ENCODE measurements at regions not wholly inside any gene's neighbourhood (a gene's known extent, or its start where the extent isn't known, plus 50 kb on each side); places are given as distances from the start of the nearest gene placed in this dataset.
"Not testable (repeated sequence)": the region's sequence is repeated elsewhere in the genome, so short reads cannot be mapped to it uniquely, and the experiment has no call there.

- WGBS (ENCODE audit: extremely low coverage, insufficient read length, low lambda C conversion rate) = no CpG with 5 or more reads among the region's 9 CpGs
- Histone ChIP-seq H4K20me1 (ENCODE audit: control insufficient read depth, insufficient read depth, insufficient read length) (no peaks in the 10 kb centered on the region), H4K91ac (ENCODE audit: insufficient read length, low read depth, low read length) (no peak overlapping the region), H3T11ph (ENCODE audit: low read length) (no peak overlapping the region), H3K4me1 (ENCODE audit: insufficient read depth, low read length) (no peaks in the 10 kb centered on the region), H2BK12ac (ENCODE audit: insufficient read length, low read depth, low read length) (no peak overlapping the region), H2AFZ (ENCODE audit: low read length) (no peak overlapping the region), H3K23me2 (ENCODE audit: insufficient read length, low read depth, low read length, poor library complexity, severe bottlenecking) (no peaks in the 10 kb centered on the region), H3K79me1 (ENCODE audit: insufficient read depth, low read depth, low read length, poor library complexity, severe bottlenecking) (no peaks in the 10 kb centered on the region), H2BK20ac (ENCODE audit: low read depth, low read length, poor library complexity, severe bottlenecking) (no peak overlapping the region), H3K27me3 (ENCODE audit: insufficient read depth, low read length) (no peaks in the 10 kb centered on the region), H3K9me3 (ENCODE audit: control insufficient read depth, low read depth, low read length) (no peaks in the 10 kb centered on the region), H3K9ac (ENCODE audit: extremely low read depth, insufficient read length, low read length) (no peak overlapping the region), H2BK120ac (ENCODE audit: low read depth, low read length, poor library complexity, severe bottlenecking) (no peak overlapping the region), H3K18ac (ENCODE audit: insufficient read length, low read depth, low read length) (no peak overlapping the region), H3K4ac (ENCODE audit: low read depth, low read length) (no peak overlapping the region), H2BK15ac (ENCODE audit: low read depth, low read length) (no peak overlapping the region), H2BK5ac (ENCODE audit: insufficient read length, low read length) (no peak overlapping the region), H3K23ac (ENCODE audit: insufficient read length, low read depth, low read length) (no peak overlapping the region), H3K14ac (ENCODE audit: insufficient read depth, low read length) (no peak overlapping the region), H3K27ac (ENCODE audit: insufficient read length, low read depth, low read length) (no peak overlapping the region), H4K8ac (replicated peaks; ENCODE audit: insufficient read length, low read depth, low read length) (no peak overlapping the region), H3K4me2 (ENCODE audit: insufficient read depth, insufficient read length, low read length) (no peak overlapping the region), H4K5ac (ENCODE audit: insufficient read length, low read depth, low read length) (no peak overlapping the region), H3K79me2 (ENCODE audit: insufficient read depth, low read length) (no peaks in the 10 kb centered on the region), H2AK5ac (ENCODE audit: insufficient read length, low read length) (no peak overlapping the region), H3K56ac (ENCODE audit: insufficient read length, low read depth, low read length) (no peak overlapping the region)
- DNase-seq = no peak
- H3K4me1 Mint-ChIP-seq = peaks cover 4 to 8% of the 10 kb centered on the region in 2 experiments; a peak in 3 of 4 replicates
- no peaks in the 10 kb centered on the region for H3K36me3 Mint-ChIP-seq (ENCODE audit: insufficient read depth in 1 of 3, low read depth in 3 of 3)
- no peak overlapping the region for H3K27ac Mint-ChIP-seq
- peaks cover 28% of the 10 kb centered on the region for H3K27me3 Mint-ChIP-seq (ENCODE audit: low read depth)
- TF ChIP-seq CTCF (conservative IDR thresholded peaks at IDR 0.05) = no peak
- H3K9me3 Mint-ChIP-seq = no peaks in the 10 kb centered on the region
- H3K4me3 Mint-ChIP-seq = no peak overlapping the region
Observed at GRCh38 chr3:185992831-185993374, 55.1 kb upstream of the TRA2B start.

GRCh38 chr3:185990995-185991394 is 53.2 kb upstream of the TRA2B start:
- H3K4me3 Mint-ChIP-seq; H3K23ac ChIP-seq (ENCODE audit: insufficient read length, low read depth, low read length); H4K8ac ChIP-seq (replicated peaks; ENCODE audit: insufficient read length, low read depth, low read length); H3K27ac ChIP-seq (ENCODE audit: insufficient read length, low read depth, low read length); H3K36me3 Mint-ChIP-seq (ENCODE audit: insufficient read depth in 1 of 3, low read depth in 3 of 3); H2BK12ac ChIP-seq (ENCODE audit: insufficient read length, low read depth, low read length); H3K4ac ChIP-seq (ENCODE audit: low read depth, low read length); H4K20me1 ChIP-seq (ENCODE audit: control insufficient read depth, insufficient read depth, insufficient read length); H3K9me3 ChIP-seq (ENCODE audit: control insufficient read depth, low read depth, low read length); H3K14ac ChIP-seq (ENCODE audit: insufficient read depth, low read length); H2AK5ac ChIP-seq (ENCODE audit: insufficient read length, low read length); H4K91ac ChIP-seq (ENCODE audit: insufficient read length, low read depth, low read length); H2BK15ac ChIP-seq (ENCODE audit: low read depth, low read length); H3K4me2 ChIP-seq (ENCODE audit: insufficient read depth, insufficient read length, low read length); H3T11ph ChIP-seq (ENCODE audit: low read length); H3K79me2 ChIP-seq (ENCODE audit: insufficient read depth, low read length); H3K9me3 Mint-ChIP-seq; H3K9ac ChIP-seq (ENCODE audit: extremely low read depth, insufficient read length, low read length); H3K4me1 Mint-ChIP-seq; H2BK5ac ChIP-seq (ENCODE audit: insufficient read length, low read length); H2BK20ac ChIP-seq (ENCODE audit: low read depth, low read length, poor library complexity, severe bottlenecking); H3K79me1 ChIP-seq (ENCODE audit: insufficient read depth, low read depth, low read length, poor library complexity, severe bottlenecking); DNase-seq; H3K27ac Mint-ChIP-seq; H3K4me1 ChIP-seq (ENCODE audit: insufficient read depth, low read length); H3K27me3 ChIP-seq (ENCODE audit: insufficient read depth, low read length); H2AFZ ChIP-seq (ENCODE audit: low read length); H4K5ac ChIP-seq (ENCODE audit: insufficient read length, low read depth, low read length); H2BK120ac ChIP-seq (ENCODE audit: low read depth, low read length, poor library complexity, severe bottlenecking); H3K23me2 ChIP-seq (ENCODE audit: insufficient read length, low read depth, low read length, poor library complexity, severe bottlenecking); H3K18ac ChIP-seq (ENCODE audit: insufficient read length, low read depth, low read length); H3K56ac ChIP-seq (ENCODE audit: insufficient read length, low read depth, low read length): not testable (repeated sequence)
- H3K27me3 Mint-ChIP-seq (ENCODE audit: low read depth) = peaks cover 26% of the 10 kb centered on the region
- WGBS (ENCODE audit: extremely low coverage, insufficient read length, low lambda C conversion rate) = no CpG with 5 or more reads among the region's 4 CpGs

Measured in H9 (cell line).